GM12873 (cell line): ENCODE measurements at regions not wholly inside any gene's neighbourhood (a gene's known extent, or its start where the extent isn't known, plus 50 kb on each side); places are given as distances from the start of the nearest gene placed in this dataset.

ENCODE experiments used
- CTCF ChIP-seq: IDR thresholded peaks from 2 replicates; pipeline ENCODE4 v1.5.1; 2012; ENCODE audit warnings: low read depth, mild to moderate bottlenecking, moderate library complexity, low read length, control low read depth; ENCODE audit not compliant: insufficient read depth; ENCODE audit errors: missing control alignments

GRCh38 chr1:185654199-185654951 lies 79.8 kb upstream of the HMCN1 start:
- no peak for TF ChIP-seq CTCF

GRCh38 chr1:185653615-185654014 lies 80.6 kb upstream of the HMCN1 start:
- TF ChIP-seq CTCF = no peak

- peak; percentile 53 for TF ChIP-seq CTCF
Measured at GRCh38 chr1:185652348-185652747, 81.8 kb upstream of the HMCN1 start.

- TF ChIP-seq CTCF = no peak
Measured at GRCh38 chr1:185650602-185651230, 83.5 kb upstream of the HMCN1 start.

GRCh38 chr1:185648858-185649589 lies 85.2 kb upstream of the HMCN1 start:
- TF ChIP-seq CTCF = no peak

- no peak for TF ChIP-seq CTCF
Measured at GRCh38 chr1:185646202-185646683, 87.9 kb upstream of the HMCN1 start.

GRCh38 chr1:185645686-185646085 lies 88.5 kb upstream of the HMCN1 start:
- TF ChIP-seq CTCF = no peak
